ENCODE measurements at regions not wholly inside any gene's neighbourhood (a gene's known extent, or its start where the extent isn't known, plus 50 kb on each side); places are given as distances from the start of the nearest gene placed in this dataset.

- TF ChIP-seq POLR2A (IDR thresholded peaks at IDR 0.05): no peak
- TF ChIP-seq, protein P1, sequence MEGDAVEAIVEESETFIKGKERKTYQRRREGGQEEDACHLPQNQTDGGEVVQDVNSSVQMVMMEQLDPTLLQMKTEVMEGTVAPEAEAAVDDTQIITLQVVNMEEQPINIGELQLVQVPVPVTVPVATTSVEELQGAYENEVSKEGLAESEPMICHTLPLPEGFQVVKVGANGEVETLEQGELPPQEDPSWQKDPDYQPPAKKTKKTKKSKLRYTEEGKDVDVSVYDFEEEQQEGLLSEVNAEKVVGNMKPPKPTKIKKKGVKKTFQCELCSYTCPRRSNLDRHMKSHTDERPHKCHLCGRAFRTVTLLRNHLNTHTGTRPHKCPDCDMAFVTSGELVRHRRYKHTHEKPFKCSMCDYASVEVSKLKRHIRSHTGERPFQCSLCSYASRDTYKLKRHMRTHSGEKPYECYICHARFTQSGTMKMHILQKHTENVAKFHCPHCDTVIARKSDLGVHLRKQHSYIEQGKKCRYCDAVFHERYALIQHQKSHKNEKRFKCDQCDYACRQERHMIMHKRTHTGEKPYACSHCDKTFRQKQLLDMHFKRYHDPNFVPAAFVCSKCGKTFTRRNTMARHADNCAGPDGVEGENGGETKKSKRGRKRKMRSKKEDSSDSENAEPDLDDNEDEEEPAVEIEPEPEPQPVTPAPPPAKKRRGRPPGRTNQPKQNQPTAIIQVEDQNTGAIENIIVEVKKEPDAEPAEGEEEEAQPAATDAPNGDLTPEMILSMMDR (IDR thresholded peaks at IDR 0.05): no peak
Measured at GRCh38 chr4:91684955-91685354, 618.8 kb upstream of the GRID2 start.
